ENCODE measurements at regions not wholly inside any gene's neighbourhood (a gene's known extent, or its start where the extent isn't known, plus 50 kb on each side); places are given as distances from the start of the nearest gene placed in this dataset.

- DNase-seq = no peak
Measured at GRCh38 chr6:44771647-44772415, 384.3 kb downstream of the CDC5L start.

GRCh38 chr6:44772838-44773237 is 385.3 kb downstream of the CDC5L start:
- DNase-seq = no peak

GRCh38 chr6:44775121-44775520 is 387.6 kb downstream of the CDC5L start:
- no peak for DNase-seq

GRCh38 chr6:44776344-44776743 is 388.8 kb downstream of the CDC5L start:
- DNase-seq = no peak

GRCh38 chr6:44778513-44778912 is 391.0 kb downstream of the CDC5L start:
- DNase-seq = no peak
